ENCODE measurements at regions not wholly inside any gene's neighbourhood (a gene's known extent, or its start where the extent isn't known, plus 50 kb on each side); places are given as distances from the start of the nearest gene placed in this dataset.

GRCh38 chr18:38575648-38576047 lies 1010.0 kb upstream of the CELF4 start:
- TF ChIP-seq CTCF (IDR thresholded peaks at IDR 0.05) = no peak
- TF ChIP-seq POLR2AphosphoS5 (IDR thresholded peaks at IDR 0.05) = no peak
- no peak for TF ChIP-seq EP300 (IDR thresholded peaks at IDR 0.05)
- TF ChIP-seq POLR2A (IDR thresholded peaks at IDR 0.05) = no peak
- Histone ChIP-seq H3K9me3 (no peaks in the 10 kb centered on the region), H3K4me1 (no peaks in the 10 kb centered on the region), H3K27me3 (no peaks in the 10 kb centered on the region), H3K4me3 (no peak overlapping the region), H3K36me3 (no peaks in the 10 kb centered on the region), H3K27ac (no peak overlapping the region)
- DNase-seq = no peak
- WGBS, 2 donors = 82 to 86% methylated on average over 2 of the region's 2 CpGs
- intact Hi-C loops (cut with DNase I) = no loop called here

GRCh38 chr18:38575023-38575422 lies 1009.4 kb upstream of the CELF4 start:
- intact Hi-C loops (cut with DNase I) = no loop called here
- TF ChIP-seq POLR2A (IDR thresholded peaks at IDR 0.05) = no peak
- TF ChIP-seq EP300 (IDR thresholded peaks at IDR 0.05) = no peak
- no peak for TF ChIP-seq POLR2AphosphoS5 (IDR thresholded peaks at IDR 0.05)
- no peak for TF ChIP-seq CTCF (IDR thresholded peaks at IDR 0.05)
- Histone ChIP-seq H3K4me1 (no peaks in the 10 kb centered on the region), H3K9me3 (no peaks in the 10 kb centered on the region), H3K27me3 (no peaks in the 10 kb centered on the region), H3K4me3 (no peak overlapping the region), H3K27ac (no peak overlapping the region), H3K36me3 (no peaks in the 10 kb centered on the region)
- no peak for DNase-seq
- 86 to 88% methylated on average over 6 of the region's 6 CpGs for WGBS, 2 donors

GRCh38 chr18:38572554-38573111 lies 1007.0 kb upstream of the CELF4 start:
- intact Hi-C loops (cut with DNase I) = no loop called here
- Histone ChIP-seq H3K27me3 (no peaks in the 10 kb centered on the region), H3K36me3 (no peaks in the 10 kb centered on the region), H3K4me1 (no peaks in the 10 kb centered on the region), H3K4me3 (no peak overlapping the region), H3K27ac (no peak overlapping the region), H3K9me3 (no peaks in the 10 kb centered on the region)
- DNase-seq = no peak
- WGBS, 2 donors = 83 to 94% methylated on average over 6 of the region's 6 CpGs
- TF ChIP-seq CTCF (IDR thresholded peaks at IDR 0.05) (no peak), EP300 (IDR thresholded peaks at IDR 0.05) (no peak), POLR2A (IDR thresholded peaks at IDR 0.05) (no peak), POLR2AphosphoS5 (IDR thresholded peaks at IDR 0.05) (no peak)

GRCh38 chr18:38571651-38572050 lies 1006.1 kb upstream of the CELF4 start:
- intact Hi-C loops (cut with DNase I) = no loop called here
- no peaks in the 10 kb centered on the region for H3K36me3 ChIP-seq
- no peak overlapping the region for H3K4me3 ChIP-seq
- no peaks in the 10 kb centered on the region for H3K27me3 ChIP-seq
- no peaks in the 10 kb centered on the region for H3K4me1 ChIP-seq
- no peak for DNase-seq
- H3K9me3 ChIP-seq = no peaks in the 10 kb centered on the region
- TF ChIP-seq EP300 (IDR thresholded peaks at IDR 0.05) = no peak
- TF ChIP-seq CTCF (IDR thresholded peaks at IDR 0.05) = no peak
- TF ChIP-seq POLR2A (IDR thresholded peaks at IDR 0.05) = no peak
- no peak for TF ChIP-seq POLR2AphosphoS5 (IDR thresholded peaks at IDR 0.05)
- no peak overlapping the region for H3K27ac ChIP-seq
- 46 to 64% methylated on average over 2 of the region's 2 CpGs for whole genome bisulfite sequencing, 2 donors

GRCh38 chr18:38565513-38565912 lies 999.9 kb upstream of the CELF4 start:
- no peak for DNase-seq
- TF ChIP-seq EP300 (IDR thresholded peaks at IDR 0.05) = no peak
- no peak for TF ChIP-seq POLR2AphosphoS5 (IDR thresholded peaks at IDR 0.05)
- TF ChIP-seq CTCF (IDR thresholded peaks at IDR 0.05) = no peak
- no peak for TF ChIP-seq POLR2A (IDR thresholded peaks at IDR 0.05)
- H3K4me3 ChIP-seq = no peak overlapping the region
- intact Hi-C loops (cut with DNase I) = no loop called here
- no peaks in the 10 kb centered on the region for H3K36me3 ChIP-seq
- no peaks in the 10 kb centered on the region for H3K27me3 ChIP-seq
- no peak overlapping the region for H3K27ac ChIP-seq
- no peaks in the 10 kb centered on the region for H3K4me1 ChIP-seq
- 88 to 89% methylated on average over 1 of the region's 1 CpG for WGBS, 2 donors
- H3K9me3 ChIP-seq = no peaks in the 10 kb centered on the region

All from sigmoid colon (tissue), 6 donors.